Epidermal melanocyte (primary cell): ENCODE measurements at regions not wholly inside any gene's neighbourhood (a gene's known extent, or its start where the extent isn't known, plus 50 kb on each side); places are given as distances from the start of the nearest gene placed in this dataset.
"Not testable (repeated sequence)": the region's sequence is repeated elsewhere in the genome, so short reads cannot be mapped to it uniquely, and the experiment has no call there.

Source experiments
- DNase-seq: peaks from one replicate; pipeline ENCODE4 v3.0.0; 2011; ENCODE audit warnings: low spot score; ENCODE audit not compliant: insufficient read length

DNA sequence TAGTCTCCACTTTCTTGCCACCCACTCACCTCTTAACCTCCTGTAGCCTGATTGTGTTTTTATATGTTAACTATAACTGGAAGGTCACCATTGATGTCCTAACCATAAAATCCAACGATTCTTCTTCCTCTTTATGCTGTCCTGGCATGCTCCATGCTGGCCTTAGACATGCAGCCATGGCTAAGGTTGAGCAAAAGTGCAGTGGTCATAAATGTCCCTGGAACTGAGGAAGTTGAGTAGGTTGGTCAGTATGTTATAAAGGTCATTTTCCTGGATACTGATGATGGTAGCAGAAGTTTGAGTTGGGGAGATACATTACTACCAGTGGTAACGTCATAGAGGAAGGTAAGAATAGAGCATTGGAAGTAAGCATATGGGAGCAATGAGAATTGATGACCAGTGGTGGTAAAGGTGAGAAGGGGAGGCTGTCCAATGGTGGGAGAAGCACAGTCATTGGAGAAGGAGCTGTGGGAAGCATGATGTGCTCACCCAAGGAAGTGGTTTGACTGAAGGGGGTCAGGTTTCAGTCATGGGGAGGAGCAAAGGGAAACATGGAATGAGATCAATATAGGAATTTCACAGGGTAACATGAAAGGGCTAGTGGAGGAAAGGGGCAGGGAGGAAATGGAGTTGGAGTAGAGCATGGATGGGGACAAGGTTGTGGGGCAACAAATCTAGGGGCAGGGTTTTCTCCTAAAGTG is 240.8 kb downstream of the DACT1 start:
- DNase-seq: no peak

DNA sequence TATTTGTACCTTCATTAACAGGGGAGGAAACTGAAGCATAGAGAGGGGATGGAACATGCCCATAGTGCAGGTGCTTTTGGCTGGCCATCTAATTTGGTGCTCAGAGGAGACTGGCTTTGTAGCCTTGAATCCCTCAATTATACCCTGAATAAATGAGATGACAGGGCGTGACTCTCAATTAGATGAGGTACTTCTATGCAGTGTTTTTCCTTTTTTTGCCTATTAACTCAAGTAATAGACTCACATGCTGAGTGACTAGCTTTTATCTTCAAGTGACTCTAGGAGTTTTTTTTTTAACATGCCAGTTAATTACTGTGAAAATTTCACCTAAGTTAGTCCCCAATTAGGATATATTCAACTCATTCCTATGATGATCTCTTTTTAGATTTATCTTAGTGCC is 243.7 kb downstream of the DACT1 start:
- no peak for DNase-seq

DNA sequence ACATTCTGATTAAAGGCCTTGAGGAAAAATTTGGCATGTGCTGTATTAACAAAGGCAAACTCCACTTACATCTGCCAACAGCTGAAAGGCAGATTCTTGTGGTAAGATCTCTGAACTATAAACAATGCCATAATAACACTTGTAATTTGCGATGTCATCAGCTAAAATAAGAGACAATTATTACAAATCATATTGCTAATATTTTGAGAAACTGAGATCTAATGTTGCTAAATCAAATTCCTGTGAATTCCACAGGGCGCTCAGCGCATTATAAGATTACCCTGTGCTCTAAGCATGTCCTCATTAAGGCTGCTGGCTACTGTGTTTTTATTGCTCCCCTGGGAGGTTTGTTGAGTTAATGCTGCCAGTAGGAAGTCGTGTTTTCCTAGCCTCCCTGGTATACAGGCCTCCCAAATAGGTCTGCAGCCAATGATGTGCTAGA is 244.8 kb downstream of the DACT1 start:
- DNase-seq: no peak

- DNase-seq: no peak
These were observed 246.7 kb downstream of the DACT1 start for GRCh38 chr14:58884442-58884841.

DNA sequence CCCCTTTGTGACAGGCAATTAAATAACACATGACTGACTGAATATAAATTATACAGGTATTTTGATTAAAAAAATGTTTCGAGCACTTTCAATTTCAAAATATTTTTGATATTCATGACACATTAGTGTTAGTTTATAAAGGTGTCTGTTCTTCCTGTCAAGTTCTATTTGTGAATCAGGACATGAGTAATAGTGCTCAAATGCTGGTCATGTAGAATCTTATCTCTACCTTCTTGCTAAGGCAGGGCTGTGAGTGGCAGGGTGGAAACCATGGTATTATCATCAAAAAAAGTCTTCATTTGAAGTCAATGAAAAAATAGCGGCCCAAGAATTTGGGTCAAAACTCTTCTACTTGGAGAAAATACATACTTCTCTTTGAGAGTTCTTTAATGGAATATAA is 250.2 kb downstream of the DACT1 start:
- DNase-seq: no peak

GRCh38 chr14:58898655-58899316 is 261.0 kb downstream of the DACT1 start:
- no peak for DNase-seq

- DNase-seq: no peak
These were observed 261.6 kb downstream of the DACT1 start for GRCh38 chr14:58899317-58899713.

DNA sequence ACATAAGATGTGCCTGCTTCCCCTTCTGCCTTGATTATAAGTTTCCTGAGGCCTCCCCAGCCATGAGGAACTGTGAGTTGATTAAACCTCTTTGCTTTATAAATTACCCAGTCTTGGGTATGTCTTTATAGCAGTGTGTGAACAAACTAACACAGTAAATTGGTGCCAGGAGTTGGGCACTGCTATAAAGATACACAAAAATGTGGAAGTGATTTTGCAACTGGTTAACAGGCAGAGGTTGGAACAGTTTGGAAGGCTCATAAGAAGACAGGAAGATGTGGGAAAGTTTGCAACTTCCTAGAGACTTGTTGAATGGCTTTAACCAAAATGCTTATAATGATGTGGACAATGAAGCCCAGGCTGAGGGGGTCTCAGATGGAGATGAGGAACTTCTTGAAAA is 264.1 kb downstream of the DACT1 start:
- no peak for DNase-seq

- no peak for DNase-seq
These were observed 267.0 kb downstream of the DACT1 start for GRCh38 chr14:58904776-58905175.

DNA sequence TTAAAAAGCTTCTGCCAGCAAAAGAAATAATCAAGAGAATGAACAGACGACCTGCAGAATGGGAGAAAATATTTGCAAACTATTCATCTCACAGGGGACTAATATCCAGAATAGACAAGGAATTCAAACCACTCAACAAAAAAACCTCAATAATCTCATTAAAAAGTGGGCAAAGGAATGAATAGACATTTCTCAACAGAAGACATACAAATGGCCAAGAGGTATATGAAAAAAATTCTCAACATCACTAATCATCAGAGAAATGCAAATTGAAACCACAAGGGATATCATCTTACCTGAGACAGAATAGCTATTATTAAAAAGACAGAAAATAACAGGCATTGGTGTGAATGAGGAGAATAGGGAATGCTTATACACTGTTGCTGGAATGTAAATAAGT is 270.0 kb downstream of the DACT1 start:
- DNase-seq: no peak

DNA sequence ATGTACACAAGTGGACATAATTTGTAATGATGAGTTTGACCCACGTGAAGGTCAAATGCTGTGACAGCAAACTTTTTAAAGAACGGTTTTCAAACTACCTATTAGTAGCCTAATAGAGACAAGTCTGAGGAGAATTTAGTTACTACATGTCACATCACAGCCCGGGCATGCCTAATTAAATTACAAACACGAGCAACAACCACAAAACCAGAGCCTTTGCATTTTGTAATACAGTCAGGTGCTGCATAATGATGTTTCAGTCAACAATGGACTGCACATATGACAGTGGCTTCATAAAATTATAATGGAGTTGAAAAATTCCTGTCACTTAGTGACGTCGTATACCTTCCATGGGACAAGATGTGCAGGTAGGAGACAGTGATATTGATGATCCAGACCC is 274.5 kb downstream of the DACT1 start:
- no peak for DNase-seq

GRCh38 chr14:58912799-58913432 is 275.2 kb downstream of the DACT1 start:
- no peak for DNase-seq

DNA sequence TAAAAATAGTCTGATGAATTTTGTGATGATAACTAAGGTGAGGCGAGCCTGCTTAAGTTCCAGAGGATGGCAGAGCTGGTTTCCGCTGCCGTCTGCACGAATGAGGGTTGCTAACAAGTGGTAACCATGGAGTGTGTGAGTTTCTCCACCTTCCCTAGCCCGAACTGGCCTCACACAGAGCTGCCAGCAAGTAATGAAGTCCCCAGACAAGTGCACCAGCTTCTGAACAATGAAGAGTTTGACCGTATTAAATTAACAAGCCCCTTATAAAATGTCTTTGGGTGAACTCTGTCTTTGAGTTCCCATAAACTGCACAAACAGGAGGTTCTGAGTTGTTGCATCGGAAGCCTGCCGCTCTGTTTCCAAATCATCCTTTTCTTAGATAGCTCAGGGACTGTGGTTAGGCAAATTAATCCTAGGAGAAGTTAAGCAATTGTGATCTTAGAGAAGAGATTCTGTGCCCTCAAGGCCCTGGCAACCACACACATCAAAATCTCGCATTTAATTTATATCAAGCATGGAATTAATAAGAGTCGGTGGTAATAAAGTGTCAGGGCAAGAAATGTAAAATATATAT is 274.1 kb upstream of the DAAM1 start:
- no peak for DNase-seq

DNA sequence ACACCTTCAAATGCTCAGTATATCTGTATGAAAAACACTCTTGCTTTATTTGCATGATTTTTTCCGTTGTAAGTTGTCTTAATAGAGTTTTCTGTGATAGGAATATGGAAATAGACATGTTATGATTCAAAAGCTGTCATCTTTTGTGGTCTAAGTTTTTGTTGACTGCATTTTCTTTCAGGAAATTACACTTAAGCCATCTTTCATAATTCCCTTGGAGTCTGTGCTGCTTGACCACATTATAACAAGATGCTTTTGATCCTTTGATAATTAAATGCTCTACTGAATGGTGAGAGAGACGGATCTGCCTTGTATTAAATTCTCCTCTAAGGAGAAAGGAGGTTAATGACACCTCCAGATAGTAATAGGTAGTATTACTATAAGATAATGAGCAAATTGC is 272.8 kb upstream of the DAAM1 start:
- no peak for DNase-seq

DNA sequence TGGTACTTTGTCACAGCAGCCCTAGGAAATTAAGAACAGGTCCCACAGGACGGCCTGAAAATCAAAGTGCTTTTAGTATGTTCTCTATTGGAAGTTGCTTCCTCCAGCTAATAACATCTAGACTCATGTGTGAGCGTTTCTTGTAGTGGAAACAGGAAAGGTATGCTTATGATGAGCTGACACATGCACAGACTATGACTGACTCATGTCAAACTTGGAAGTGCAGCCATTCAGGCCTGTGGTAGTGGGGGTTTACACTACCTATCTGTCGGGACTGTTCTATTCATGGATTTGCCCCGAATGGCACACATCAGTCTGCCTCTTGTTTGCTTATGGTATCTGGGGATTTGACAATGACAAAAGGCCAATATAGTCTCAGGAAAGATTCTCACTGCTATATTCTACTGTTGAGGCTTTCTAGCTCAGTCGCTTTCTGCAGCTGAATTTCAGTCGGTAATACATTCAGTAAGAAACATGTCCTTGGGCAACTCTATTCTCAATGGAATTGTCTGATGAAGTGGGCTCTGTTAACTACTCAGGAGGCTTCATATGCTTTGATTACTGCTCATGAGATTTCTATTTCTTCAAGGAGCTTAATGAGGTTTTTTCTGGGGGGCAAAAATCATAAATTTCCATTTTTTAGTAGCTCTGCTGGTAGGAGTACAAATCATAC is 270.3 kb upstream of the DAAM1 start:
- DNase-seq: no peak

GRCh38 chr14:58919217-58919616 is 269.2 kb upstream of the DAAM1 start:
- DNase-seq: no peak

GRCh38 chr14:58920230-58920629 is 268.2 kb upstream of the DAAM1 start:
- no peak for DNase-seq

DNA sequence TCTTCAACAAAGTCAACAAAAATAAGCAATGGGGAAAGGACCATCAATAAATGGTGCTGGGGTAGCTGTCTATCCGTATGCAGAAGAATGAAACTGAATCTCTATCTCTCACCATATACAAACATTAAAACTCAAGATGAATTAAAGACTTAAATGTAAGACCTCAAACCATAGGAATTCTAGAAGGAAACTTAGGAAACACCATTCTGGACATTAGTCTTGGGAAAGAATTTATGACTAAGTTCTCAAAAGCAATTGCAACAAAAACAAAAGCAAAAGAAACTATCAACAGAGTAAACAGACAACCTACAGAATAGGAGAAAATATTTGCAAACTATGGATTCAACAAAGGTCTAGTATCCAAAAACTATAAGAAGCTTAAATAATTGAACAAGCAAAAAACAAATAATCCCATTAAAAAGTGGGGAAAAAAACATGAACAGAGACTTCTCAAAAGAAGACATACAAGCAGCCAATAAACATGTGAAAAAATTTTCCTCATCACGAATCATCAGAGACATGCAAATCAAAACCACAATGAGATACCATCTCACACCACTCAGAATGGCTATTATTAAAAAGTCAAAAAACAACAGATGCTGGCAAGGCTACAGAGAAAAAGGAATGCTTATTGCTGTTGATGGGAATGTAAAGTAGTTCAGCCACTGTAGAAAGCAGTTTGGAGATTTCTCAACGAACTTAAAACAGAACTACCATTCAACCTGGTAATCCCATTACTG is 266.1 kb upstream of the DAAM1 start:
- DNase-seq: not testable (repeated sequence)

- no peak for DNase-seq
These were observed 264.6 kb upstream of the DAAM1 start for GRCh38 chr14:58923751-58924405.

DNA sequence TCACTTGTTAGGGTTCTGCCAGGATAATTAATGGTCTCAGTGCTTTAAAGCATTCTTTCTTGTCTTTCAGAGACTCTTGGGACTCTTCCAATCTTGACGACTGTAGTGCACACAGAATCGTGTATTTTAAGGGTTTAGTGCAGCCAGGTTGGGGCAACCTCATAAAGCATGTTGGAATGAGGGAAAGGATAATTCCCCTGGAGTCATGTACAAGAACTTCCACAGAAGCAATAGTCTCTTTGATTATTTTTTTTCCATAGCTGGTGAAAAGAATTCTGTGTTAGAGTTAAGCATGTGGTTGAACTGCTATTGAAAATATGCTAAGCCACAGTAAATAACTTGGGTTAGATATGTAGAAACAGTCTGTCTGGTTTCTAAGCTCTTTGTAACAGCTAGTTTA is 246.8 kb upstream of the DAAM1 start:
- no peak for DNase-seq

DNA sequence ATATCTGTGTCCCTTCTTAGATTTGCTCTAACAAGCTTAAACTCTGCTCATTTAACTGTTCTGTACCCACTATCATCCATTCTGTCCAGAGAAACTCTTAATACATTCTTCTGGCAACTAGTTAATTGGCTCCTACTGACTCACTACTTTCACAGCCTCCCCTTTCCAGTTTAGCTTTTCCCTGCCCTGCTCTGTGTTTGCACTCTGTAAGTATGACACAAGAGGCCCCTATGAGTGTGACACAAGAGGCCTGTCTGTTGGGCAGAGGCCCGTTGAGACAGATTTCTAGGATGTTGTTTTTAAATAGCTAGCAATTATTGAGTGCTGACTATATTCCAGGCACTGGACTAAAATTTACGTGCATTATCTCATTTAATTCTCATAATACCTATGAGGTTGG is 246.0 kb upstream of the DAAM1 start:
- no peak for DNase-seq
